Astrocyte of the spinal cord (primary cell): ENCODE measurements at regions not wholly inside any gene's neighbourhood (a gene's known extent, or its start where the extent isn't known, plus 50 kb on each side); places are given as distances from the start of the nearest gene placed in this dataset.
A peak's percentile ranks its signal among the peaks of the same experiment; 100 is the strongest.

ENCODE experiments used
- DNase-seq: peaks from one replicate; pipeline ENCODE4 v3.0.0; 2011; ENCODE audit warnings: low read depth, low spot score
- H3K4me3 ChIP-seq: 2 replicates; pipeline ENCODE4 v1.5.1; 2011; ENCODE audit warnings: low read depth, mild to moderate bottlenecking, low read length, moderate library complexity
- in situ Hi-C: cut with HindIII; loops from 2 replicates; pipeline ENCODE4 v1.10.0; 2017; ENCODE audit warnings: low sequenced_read_pairs
- TF ChIP-seq, protein P1 (sequence below): IDR thresholded peaks from 2 replicates; pipeline ENCODE4 v1.5.1; 2012; ENCODE audit warnings: low read depth, mild to moderate bottlenecking, low read length, inconsistent platforms

DNA sequence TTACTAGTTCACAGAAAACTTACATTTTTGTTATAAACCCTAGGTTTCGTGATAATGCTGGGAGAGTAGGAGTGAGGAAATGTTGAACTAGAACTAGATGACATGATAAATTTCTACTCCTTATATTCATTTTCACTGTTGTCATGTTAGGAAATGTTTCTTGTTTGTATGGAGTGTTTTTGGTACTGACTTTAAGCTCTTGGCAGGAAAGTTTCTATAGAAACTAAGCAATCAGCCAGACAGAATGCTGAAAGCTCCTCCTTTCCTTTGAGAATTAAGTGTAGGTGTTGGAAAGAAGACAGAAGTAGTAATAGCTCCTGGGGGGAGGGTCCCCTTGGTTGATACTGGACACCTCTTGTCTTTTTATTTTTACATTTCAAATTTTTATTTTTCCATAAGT lies 309.8 kb downstream of the MAP2K4 start:
- no peak overlapping the region for H3K4me3 ChIP-seq
- TF ChIP-seq, protein P1, sequence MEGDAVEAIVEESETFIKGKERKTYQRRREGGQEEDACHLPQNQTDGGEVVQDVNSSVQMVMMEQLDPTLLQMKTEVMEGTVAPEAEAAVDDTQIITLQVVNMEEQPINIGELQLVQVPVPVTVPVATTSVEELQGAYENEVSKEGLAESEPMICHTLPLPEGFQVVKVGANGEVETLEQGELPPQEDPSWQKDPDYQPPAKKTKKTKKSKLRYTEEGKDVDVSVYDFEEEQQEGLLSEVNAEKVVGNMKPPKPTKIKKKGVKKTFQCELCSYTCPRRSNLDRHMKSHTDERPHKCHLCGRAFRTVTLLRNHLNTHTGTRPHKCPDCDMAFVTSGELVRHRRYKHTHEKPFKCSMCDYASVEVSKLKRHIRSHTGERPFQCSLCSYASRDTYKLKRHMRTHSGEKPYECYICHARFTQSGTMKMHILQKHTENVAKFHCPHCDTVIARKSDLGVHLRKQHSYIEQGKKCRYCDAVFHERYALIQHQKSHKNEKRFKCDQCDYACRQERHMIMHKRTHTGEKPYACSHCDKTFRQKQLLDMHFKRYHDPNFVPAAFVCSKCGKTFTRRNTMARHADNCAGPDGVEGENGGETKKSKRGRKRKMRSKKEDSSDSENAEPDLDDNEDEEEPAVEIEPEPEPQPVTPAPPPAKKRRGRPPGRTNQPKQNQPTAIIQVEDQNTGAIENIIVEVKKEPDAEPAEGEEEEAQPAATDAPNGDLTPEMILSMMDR = no peak
- in situ Hi-C loops = no loop called here
- no peak for DNase-seq

DNA sequence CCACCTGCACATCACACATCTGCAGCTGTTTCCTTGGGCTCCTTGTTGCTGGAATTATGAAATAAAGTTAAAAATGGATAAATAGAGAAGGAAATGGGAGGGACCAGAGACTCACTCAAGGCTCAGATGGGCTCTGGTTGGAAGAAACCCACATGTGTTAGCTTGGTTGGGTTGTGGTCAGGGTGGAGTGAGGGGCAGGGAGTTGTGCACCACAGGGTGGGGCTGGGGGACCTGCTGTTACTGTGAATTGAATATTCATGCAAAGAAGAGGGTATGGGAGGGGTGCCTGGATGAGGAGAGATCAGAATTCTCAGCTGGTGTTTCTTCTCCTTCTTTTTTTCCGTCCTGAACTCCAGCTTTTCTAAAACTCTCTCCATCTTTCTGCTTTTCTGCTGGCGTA lies 320.7 kb downstream of the MAP2K4 start:
- no peak overlapping the region for H3K4me3 ChIP-seq
- no peak for DNase-seq
- TF ChIP-seq, protein P1 = no peak
- in situ Hi-C loops = no loop called here

DNA sequence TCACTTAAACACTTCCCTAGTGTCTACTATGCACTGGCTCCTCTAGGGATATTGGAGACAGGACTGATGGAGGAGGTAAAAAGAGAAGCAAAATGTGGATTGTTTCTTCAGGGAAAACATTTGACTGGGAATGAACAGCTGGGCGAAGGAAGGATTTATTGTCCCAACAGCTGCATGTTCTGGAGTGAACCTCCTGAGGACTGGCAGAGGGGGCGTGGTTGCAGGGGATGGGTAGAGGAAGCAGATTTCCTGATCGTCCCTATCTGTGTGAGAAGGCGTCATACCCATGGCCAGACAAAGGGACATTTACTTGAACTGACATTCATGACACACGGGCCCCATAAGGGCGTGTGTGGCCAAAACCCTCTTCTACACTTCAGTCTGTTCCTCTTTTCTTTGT lies 321.5 kb downstream of the MAP2K4 start:
- TF ChIP-seq, protein P1 = no peak
- in situ Hi-C loops = no loop called here
- no peak overlapping the region for H3K4me3 ChIP-seq
- DNase-seq = no peak

DNA sequence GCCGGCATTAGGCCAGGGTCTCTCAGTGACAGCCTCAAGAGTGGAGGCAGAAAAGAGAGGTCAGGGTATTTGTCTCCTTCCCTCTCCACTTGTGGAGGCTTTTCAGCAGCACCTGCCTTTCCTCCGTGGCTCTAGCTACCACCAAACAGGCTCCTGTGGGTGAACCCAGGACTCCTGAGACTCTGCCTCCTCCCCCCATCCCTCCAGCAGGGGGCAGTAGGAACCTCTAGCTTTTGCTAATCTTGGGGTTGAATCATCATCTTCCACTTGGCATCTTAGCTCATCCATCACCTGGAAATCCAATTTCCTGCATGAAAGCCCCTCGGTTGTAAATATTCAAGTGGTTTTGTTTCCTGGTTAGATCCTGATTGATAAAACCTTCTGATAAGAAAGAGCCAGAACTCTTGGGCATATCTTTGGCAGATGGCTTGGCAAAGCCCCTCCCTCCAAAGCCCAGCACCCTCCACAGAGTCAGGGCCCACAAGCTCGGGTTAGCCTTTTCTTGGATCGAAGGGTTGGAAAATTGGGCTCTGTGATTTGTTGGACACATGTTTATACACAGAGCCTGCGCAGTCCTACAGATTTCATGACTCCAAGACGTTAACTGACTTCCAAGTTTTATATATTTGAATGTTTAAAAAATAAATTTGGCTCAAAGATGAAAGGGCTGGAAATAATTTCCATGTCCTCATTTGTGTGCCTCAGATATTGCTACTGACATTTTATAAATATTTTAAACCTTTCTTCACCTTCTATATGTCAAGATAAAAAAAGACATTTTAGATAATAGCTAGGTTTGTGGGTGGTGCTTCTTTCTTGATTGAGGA lies 322.1 kb downstream of the MAP2K4 start:
- TF ChIP-seq, protein P1 = peak; percentile 38
- no peak overlapping the region for H3K4me3 ChIP-seq
- in situ Hi-C loops = no loop called here
- no peak for DNase-seq

DNA sequence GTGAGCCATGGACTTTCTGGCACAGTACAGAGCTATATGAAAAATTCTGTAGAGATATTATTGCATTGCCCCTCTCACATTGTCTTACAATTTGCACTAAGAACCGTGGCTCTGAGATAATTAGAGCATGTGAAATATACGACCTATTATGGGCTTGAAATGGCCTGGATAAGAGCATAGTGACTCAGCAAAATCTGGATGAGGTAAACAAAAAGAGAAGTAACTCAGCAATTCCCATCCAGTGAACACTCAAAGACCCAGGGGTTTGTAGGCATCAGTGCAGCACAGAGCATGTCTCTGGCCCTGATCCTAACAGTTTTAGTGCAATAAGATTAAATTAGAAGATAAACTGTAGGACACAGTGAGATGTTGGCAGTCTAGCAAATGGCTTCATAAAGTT lies 317.2 kb upstream of the MYOCD start:
- DNase-seq = no peak
- H3K4me3 ChIP-seq = no peak overlapping the region
- TF ChIP-seq, protein P1 = no peak
- in situ Hi-C loops = no loop called here

DNA sequence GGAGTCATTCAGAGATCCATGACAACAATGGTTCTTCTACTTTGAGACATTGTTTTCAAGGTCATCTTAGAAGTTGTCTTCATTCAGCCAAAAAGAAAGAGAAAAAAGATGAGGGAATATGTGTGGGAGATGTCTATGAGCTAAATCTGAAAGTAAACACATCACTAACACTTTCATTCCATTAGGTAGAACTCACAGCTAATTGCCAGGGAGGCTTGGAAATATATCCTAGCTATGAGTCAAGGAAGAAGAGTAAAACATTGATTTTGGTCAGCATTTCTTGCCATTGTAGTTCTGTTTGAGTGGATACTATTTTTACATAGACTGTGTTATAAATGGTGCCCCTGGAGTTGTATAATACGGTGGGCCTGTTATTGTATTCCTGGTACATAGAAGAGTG lies 316.4 kb upstream of the MYOCD start:
- in situ Hi-C loops = no loop called here
- no peak for DNase-seq
- TF ChIP-seq, protein P1 = no peak
- H3K4me3 ChIP-seq = no peak overlapping the region

DNA sequence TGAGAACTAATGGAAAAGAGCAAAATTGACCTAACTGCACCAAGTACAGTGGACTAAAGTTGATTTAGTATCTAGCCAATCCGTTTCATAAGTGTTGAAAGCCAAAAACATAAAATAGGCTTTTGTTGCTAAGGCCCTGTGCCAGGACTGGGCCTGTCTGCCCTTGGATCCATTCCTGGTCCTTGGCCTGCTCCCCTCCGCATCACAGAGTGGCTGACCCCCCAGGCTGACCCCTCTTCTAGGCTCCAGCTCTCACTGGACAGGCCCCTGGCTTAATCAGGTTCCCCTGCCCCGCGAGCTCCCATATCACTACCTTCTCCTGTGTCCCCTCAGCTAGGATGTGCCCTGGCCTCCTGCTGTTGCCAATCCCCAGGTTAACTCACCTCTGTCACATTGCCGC lies 313.6 kb upstream of the MYOCD start:
- H3K4me3 ChIP-seq = no peak overlapping the region
- in situ Hi-C loops = no loop called here
- no peak for DNase-seq
- TF ChIP-seq, protein P1 = no peak
